DLD1 (cell line): ENCODE measurements at regions not wholly inside any gene's neighbourhood (a gene's known extent, or its start where the extent isn't known, plus 50 kb on each side); places are given as distances from the start of the nearest gene placed in this dataset.
"Not testable (repeated sequence)": the region's sequence is repeated elsewhere in the genome, so short reads cannot be mapped to it uniquely, and the experiment has no call there.

ENCODE experiments used
- in situ Hi-C: cut with HindIII; loops from 2 replicates; pipeline ENCODE4 v1.10.0; 2017; ENCODE audit warnings: low sequenced_read_pairs

DNA sequence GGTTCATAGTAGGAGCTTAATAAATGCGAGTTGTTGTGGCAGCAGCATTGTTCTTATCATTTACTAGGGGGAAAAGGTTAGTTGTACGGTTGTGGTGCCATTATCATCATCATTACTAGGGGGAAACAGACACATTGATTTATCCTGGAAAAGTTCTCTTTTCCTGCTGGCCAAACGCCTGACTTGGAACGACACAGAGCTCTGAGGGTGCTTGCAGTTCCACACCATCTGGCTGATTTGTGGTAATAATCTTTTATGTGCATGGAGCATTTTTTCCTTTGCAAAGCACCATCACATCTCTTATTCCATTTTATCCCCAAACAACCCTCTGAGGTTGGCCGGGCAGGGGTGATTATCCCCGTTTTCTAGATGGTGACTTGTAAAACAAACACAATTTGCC lies 219.4 kb downstream of the BUB3 start:
- in situ Hi-C loops, result no loop called here

- in situ Hi-C loops, result no loop called here
Measured at GRCh38 chr10:123375097-123375496, 220.9 kb downstream of the BUB3 start.

- in situ Hi-C loops, result no loop called here
Measured at GRCh38 chr10:123375738-123376137, 221.5 kb downstream of the BUB3 start.

- in situ Hi-C loops, result no loop called here
Measured at GRCh38 chr10:123377883-123378282, 223.7 kb downstream of the BUB3 start.

- in situ Hi-C loops, result no loop called here
Measured at GRCh38 chr10:123378302-123378701, 224.1 kb downstream of the BUB3 start.

- in situ Hi-C loops, result no loop called here
Measured at GRCh38 chr10:123379156-123379555, 225.0 kb downstream of the BUB3 start.

GRCh38 chr10:123380491-123381085 lies 226.4 kb downstream of the BUB3 start:
- in situ Hi-C loops, result loop anchor here (5.0 kb wide), 1 partner anchor 58 kb away; no protein-coding TSS in a partner anchor

DNA sequence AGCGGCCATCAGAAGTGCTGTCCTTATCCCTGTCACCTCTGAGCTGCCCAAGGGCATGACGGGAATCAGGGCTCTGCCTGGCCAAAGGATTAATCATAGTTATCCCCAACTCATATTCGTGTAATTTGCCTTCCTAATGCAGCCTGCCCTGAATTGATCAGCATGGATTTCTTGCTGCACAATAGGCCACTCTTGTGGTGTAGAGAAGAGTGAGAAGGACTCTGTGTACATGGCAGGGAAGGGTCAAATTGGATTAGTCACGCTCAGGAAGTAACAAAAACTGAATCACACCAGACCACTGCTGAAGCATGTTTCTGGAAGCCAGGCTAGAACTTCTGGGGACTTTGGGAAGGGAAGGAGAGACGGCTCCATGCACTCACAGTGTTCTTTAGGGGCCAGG lies 227.0 kb downstream of the BUB3 start:
- in situ Hi-C loops, result loop anchor here (5.0 kb wide), 1 partner anchor 59 kb away; no protein-coding TSS in a partner anchor

DNA sequence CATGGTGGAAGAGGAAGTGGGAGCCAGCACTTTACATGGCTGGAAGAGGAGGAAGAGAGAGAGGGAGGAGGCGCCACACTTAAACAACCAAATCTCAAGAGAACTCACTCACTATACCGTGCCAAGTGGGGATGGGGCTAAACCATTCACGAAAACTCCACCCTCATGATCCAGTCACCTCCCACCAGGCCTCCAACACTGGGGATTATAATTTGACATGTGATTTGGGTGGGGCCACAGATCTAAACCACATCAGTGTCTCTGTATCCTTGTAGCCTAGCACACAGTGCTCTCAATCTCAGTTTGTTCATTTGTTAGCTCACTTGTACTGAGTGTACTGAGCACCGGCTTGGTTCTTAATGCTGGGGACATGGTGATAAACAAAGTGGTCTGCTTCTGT lies 228.3 kb downstream of the BUB3 start:
- in situ Hi-C loops, result loop anchor here (5.0 kb wide), 1 partner anchor 60 kb away; no protein-coding TSS in a partner anchor

DNA sequence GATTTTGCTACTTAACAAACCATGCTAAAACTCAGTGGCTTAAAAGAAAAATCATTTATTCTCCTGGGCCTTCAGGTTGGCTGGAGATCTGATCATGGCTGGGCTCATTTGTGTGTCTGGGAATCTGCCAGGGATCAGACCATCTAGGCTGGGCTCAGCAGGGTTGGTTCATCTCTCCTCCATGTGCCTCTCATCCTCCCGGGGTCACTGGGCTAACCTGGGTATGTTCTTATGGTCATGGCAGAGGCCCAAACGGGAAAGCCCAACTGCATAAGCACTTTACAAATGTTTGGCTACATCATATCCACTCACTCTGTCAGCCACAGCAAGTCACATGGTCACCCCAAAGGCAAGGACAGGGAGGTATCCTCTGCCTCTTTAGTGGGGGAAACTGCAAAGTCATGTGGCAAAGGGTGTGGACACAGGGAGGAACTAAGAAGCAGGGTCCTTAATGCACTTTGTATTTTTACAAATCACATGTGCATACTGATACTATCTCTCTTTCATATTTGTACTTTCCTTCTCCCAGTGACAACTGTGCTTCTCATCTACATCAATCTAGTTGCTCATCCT lies 231.4 kb downstream of the BUB3 start:
- in situ Hi-C loops, result no loop called here

DNA sequence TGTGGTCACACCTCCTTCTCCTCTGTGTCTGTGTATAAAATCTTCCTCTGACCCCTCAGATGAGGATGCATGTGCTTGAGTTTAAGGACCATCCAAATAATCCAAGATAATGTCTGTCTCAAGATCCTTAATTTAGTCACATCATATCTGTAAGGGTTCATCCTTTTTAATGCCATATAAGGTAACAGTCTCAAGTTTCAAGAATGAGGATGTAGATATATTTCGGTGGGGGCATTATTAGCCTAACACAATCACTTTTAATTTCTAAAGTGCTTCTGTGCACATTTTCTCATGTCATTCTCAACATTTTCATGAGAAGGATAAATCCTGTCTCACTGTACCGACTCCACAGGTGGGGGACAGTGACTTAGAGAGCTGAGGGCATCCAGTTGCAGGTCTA lies 235.3 kb downstream of the BUB3 start:
- in situ Hi-C loops, result no loop called here

DNA sequence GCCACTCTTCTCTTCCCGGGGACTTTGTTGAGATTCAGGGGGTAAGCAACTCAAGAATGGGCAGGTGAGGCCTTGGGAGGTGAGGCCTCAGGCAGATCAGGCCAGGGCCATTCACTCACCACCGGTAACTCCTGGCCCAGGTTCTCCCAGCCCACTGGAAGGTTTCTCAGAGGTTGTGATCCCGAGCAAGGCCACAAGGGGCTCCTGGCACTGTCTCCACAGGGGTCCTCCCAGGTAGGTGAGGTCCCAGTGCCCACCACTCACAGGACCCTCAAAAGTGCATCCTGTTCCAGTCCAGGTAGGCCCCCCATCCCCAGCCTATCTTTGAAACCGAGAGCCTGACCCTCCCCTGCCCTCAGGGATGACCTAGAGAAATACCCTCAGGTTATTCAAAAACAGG lies 236.1 kb downstream of the BUB3 start:
- in situ Hi-C loops, result no loop called here

DNA sequence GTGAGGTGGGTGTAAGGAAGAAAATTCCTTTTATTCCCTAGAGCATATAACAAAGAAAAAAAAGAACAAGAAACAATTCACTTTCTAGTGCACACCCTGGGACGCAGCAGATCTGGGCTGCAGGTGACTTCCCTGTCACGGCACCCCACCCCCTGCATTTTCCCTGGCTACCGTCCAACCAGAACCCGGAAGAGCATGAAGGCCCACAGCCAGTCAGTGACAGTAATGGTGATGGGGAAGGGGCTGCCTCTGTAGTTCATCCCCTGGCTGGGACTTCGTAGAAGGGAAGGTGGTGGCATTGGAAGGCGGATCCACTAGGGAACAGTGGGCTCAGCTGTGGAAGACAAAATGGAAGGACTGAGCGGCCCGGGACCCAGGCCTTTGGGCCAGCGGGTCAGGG lies 236.7 kb downstream of the BUB3 start:
- in situ Hi-C loops, result no loop called here

- in situ Hi-C loops, result no loop called here
Measured at GRCh38 chr10:123391275-123392028, 237.2 kb downstream of the BUB3 start.

GRCh38 chr10:123392182-123392963 lies 238.2 kb downstream of the BUB3 start:
- in situ Hi-C loops, result no loop called here

DNA sequence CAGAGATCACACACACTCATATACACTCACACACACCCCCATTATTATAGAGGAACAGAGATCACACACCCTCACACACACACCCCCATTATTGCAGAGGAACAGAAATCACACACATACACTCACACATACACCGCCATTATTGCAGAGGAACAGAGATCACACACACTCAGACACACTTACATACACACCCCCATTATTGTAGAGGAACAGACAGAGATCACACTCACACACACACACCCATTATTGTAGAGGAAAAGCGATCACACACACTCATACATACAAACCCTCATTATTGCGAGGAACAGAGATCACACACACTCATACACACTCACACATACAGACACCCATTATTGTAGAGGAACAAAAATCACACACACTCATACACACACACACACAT lies 239.0 kb downstream of the BUB3 start:
- in situ Hi-C loops, result no loop called here

DNA sequence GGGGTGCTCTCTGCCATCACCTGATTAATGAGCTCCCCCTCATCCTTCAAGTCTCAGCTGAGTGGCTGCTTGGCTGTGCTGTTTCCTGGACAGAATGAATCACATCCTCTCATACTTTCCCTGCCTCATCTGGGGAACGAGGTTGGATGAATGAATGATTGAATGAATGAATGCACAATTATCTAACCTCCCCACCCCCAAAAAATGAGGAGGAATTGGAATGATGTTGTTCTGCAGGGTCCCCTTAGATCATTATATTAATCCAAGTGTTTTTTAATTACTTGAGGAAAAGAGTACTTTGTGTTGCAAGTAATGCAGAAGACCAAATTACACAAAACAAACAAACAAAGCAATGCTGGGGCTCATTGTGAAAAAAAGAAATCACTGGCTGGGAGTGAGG lies 240.2 kb downstream of the BUB3 start:
- in situ Hi-C loops, result no loop called here

DNA sequence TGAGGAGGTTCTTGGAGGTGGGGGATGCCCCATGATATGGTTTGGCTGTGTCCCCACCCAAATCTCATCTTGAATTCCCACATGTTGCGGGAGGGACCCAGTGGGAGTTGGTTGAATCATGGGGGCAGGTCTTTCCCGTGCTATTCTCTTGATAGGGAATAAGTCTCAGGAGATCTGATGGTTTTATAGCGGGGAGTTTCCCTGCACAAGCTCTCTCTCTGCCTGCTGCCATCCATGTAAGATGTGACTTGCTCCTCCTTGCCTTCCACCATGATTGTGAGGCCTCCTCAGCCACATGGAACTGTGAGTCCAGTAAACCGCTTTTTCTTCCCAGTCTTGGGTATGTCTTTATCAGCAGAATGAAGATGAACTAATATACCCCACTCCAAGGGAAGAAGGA lies 241.0 kb downstream of the BUB3 start:
- in situ Hi-C loops, result not testable (repeated sequence)

GRCh38 chr10:123395906-123396305 lies 241.7 kb downstream of the BUB3 start:
- in situ Hi-C loops, result no loop called here

DNA sequence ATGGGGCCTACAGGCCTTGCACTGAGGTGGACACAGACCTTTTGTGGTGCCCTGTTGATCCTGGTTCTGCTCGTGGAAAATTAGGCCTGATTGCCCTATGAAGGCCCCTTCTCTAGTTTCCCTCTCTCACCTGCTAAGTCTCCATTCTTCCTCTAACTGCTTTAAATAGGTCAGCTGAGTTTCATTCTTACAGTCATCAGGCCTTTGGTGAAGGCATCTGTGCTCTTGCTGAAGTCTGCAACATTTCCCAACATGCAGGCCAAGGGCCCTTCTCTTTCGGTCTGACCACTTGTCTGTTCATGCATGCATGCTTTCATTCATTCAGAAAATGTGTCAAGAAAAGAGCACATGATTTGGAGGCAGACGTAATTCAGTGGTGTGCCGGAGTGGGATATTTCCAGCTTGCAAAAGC lies 244.0 kb downstream of the BUB3 start:
- in situ Hi-C loops, result no loop called here

- in situ Hi-C loops, result no loop called here
Measured at GRCh38 chr10:123398756-123399155, 244.6 kb downstream of the BUB3 start.
